VCaP (cell line): ENCODE measurements at regions not wholly inside any gene's neighbourhood (a gene's known extent, or its start where the extent isn't known, plus 50 kb on each side); places are given as distances from the start of the nearest gene placed in this dataset.

Experiments used
- H3K27ac ChIP-seq: fragments of 450-650 bp; 2 replicates; pipeline ENCODE4 v1.5.1; 2017
- TF ChIP-seq, protein P1 (sequence below): fragments of 450-650 bp; conservative IDR thresholded peaks from 2 replicates; pipeline ENCODE4 v1.5.1; 2017; ENCODE audit warnings: mild to moderate bottlenecking, moderate library complexity

DNA sequence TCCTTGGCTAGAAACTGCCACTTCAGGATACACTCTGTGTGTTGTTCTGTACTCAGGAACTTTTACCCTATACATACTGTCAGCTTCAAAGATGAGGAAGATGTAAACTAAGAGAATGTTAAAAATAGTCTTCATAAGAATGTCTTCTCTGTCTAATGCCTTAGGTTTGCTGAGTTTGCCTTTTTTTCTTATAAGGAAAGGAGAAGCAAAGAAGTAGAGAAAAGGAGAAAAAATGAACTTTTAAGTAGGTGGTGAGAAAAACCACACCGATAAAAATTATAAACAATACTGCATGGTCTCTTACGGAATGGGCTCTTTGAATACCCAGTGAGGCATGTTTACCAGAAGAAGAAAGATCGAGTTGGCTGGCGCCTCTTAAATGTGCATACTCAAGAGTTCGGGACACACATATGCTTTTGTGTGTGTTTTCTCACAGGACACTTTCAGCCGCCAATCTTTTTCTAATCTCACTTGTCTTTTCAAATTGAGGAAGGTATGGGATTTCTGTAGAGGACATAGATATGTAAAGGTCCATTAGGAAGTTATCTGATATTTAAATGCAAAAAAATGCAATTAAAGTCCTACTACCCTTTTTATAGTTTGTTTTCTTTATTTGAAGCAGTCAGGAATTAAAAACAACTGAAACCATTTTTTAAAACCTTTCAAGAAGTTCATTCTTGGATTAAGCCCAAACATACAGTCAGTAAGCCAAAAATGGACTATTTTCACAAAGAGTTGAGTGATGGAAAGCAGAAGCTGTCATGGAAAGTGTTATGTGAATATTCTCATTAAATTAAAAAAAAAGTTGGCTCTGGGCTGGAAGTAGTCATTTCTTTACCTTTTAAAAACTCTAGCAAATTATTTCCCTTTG, 100.6 kb upstream of the MDFIC start:
- TF ChIP-seq, protein P1, sequence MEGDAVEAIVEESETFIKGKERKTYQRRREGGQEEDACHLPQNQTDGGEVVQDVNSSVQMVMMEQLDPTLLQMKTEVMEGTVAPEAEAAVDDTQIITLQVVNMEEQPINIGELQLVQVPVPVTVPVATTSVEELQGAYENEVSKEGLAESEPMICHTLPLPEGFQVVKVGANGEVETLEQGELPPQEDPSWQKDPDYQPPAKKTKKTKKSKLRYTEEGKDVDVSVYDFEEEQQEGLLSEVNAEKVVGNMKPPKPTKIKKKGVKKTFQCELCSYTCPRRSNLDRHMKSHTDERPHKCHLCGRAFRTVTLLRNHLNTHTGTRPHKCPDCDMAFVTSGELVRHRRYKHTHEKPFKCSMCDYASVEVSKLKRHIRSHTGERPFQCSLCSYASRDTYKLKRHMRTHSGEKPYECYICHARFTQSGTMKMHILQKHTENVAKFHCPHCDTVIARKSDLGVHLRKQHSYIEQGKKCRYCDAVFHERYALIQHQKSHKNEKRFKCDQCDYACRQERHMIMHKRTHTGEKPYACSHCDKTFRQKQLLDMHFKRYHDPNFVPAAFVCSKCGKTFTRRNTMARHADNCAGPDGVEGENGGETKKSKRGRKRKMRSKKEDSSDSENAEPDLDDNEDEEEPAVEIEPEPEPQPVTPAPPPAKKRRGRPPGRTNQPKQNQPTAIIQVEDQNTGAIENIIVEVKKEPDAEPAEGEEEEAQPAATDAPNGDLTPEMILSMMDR, result no peak
- H3K27ac ChIP-seq, result no peak overlapping the region

DNA sequence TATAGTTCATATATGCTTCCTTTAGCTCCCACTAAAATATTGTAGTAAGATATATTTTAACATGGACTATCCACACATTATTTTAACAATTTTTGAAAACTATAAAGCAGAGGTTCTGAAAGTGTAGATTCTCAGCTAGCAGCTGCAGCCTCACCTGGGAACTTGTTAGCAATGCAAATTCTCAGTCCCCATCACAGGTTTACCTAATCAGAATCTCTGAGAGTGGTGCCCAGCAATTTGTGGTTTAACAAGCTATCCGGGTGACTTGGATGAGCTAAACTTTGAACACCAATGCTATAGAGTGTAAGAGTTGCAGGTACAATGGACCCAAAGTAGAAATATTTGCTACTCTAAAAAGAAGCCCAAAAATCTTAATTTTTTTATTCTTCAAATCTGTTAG, 99.8 kb upstream of the MDFIC start:
- H3K27ac ChIP-seq, result no peak overlapping the region
- TF ChIP-seq, protein P1, result no peak

DNA sequence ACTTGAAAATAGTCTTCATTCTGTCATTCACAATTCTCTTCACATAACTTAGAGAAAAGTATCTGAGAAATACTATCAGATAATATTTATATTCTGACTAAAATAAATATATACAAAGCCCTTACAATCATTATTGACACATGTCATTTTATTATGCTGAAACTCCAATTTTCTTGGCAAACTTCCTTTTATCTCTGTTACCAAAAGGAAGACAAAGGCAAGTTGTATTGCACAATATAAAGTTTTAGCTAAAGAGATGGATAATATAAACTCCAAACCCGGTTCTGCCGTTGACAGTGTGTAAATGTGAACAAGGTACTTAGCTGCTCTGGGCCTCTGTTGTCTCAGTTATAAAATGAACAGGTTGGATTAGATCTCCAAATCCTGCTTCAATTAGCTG, 99.0 kb upstream of the MDFIC start:
- H3K27ac ChIP-seq, result no peak overlapping the region
- TF ChIP-seq, protein P1, result no peak

DNA sequence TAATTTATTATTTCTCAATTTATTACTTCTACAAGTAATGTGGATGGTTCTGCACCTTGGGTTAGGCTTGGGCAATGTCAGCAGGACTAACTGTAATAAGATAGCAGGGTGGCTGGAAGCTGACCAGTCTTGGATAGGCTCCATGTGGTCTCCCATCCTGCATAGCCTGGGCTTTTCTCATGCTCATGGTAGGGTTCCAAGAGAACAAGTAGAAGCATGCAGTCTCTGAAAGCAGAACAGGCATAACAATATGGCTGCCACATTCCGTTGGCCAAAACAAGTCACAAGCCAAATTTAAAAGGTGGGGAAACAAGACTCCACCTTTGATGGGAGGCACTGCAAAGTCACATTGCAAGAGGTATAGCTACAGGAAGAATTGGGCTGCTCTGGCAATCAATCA, 98.6 kb upstream of the MDFIC start:
- TF ChIP-seq, protein P1, result no peak

DNA sequence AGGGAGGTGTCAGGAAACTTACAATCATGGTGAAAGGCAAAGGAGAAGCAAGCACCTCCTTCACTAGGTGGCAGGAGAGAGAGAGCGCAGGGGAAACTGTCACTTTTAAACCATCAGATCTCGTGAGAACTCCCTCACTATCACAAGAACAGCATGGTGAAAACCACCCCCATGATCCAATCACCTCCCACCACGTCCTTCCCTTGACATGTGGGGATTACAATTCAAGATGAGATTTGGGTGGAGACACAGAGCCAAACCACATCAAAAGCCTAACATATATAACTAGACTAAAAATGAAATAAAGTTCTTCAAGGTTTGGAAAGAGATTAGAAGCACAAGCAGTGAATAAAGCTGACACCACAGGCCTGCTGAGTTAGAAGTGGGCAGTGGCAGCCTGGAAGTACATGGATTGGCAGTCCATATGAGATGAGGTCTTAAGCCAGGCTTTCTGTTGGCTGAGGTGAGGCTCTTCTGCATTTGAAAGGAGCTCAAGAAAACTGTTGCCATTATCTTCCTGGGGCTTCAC, 96.4 kb upstream of the MDFIC start:
- TF ChIP-seq, protein P1, result peak; percentile 47
- H3K27ac ChIP-seq, result no peak overlapping the region

More for the DNA sequence above, 98.6 kb upstream of the MDFIC start:
- no peak overlapping the region for H3K27ac ChIP-seq

DNA sequence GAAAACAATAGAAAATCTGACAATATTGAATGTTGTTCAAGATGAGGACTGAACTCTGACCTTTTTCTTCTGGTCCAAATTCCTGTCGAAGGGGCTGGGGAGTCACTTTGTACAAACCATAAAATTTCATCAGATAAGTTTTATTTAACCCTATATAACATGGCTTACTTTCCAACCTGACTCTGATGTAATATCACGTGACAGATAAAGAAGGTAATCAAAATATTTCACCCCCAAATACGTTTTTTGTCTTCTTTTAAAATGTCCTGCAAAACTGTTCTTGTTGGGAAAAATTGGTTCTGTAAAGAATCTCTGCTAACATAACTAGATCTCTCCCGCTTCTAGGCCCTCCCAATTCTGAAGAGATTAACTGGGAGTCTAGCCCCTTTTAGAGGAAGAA, 90.9 kb upstream of the MDFIC start:
- no peak overlapping the region for H3K27ac ChIP-seq
- TF ChIP-seq, protein P1, result no peak

DNA sequence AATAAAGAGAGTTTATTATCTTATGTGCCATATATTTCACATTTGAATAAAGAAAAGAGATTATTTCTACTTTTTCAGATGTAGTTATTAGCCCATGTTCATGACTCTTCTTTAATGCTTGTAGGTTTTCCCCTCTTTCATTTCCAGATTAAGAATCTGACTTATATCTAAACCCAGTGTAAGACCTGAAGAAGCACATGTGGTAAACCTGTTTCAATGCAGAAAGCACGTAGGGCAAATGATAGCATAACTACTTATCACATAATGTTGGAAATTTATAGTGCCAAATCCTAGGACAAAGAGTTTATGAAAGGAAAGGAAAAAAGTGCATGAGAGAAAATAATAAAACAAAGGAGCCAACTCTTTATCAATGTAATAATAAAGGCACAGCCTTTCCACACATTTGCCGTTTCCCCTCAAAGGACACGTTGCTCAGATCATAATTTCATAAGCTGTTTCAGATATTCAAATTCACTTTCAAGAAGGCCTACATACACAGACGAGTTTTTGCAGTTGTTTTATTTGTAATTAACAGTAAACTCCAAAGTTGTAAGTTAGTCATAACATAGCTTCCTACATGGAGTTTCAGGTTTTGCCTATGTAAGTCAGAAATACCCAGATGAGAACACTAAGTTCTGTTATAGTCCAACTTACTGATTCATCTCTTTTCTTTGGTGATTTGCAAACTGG, 88.8 kb upstream of the MDFIC start:
- TF ChIP-seq, protein P1, result no peak
- no peak overlapping the region for H3K27ac ChIP-seq
